Colonic mucosa (tissue), 4 donors: ENCODE measurements at regions not wholly inside any gene's neighbourhood (a gene's known extent, or its start where the extent isn't known, plus 50 kb on each side); places are given as distances from the start of the nearest gene placed in this dataset.

Experiments
- DNase-seq: peaks from one replicate; pipeline ENCODE4 v3.0.0-alpha.2; 2020
- H3K27ac ChIP-seq: fragments of 200-600 bp; one replicate; pipeline ENCODE4 v1.8.0; 2021
- H3K27me3 ChIP-seq: fragments of 200-600 bp; one replicate; pipeline ENCODE4 v1.8.0; 2021
- H3K36me3 ChIP-seq: fragments of 200-600 bp; one replicate; pipeline ENCODE4 v1.8.0; 2021
- H3K4me1 ChIP-seq: fragments of 200-600 bp; one replicate; pipeline ENCODE4 v1.8.0; 2021; ENCODE audit warnings: mild to moderate bottlenecking
- H3K4me3 ChIP-seq: fragments of 200-600 bp; one replicate; pipeline ENCODE4 v1.8.0; 2021
- H3K9ac ChIP-seq, 2 donors: one replicate each; pipeline ENCODE4 v1.7.0; 2013; ENCODE audit warnings: control low read depth in 2 of 2, low read depth in 2 of 2, low read length in 2 of 2
- H3K9me3 ChIP-seq: fragments of 200-600 bp; one replicate; pipeline ENCODE4 v1.8.0; 2021
- intact Hi-C: fragments of 100-400 bp; cut with DNase I; formaldehyde crosslinking; loops from one replicate; pipeline ENCODE4 v1.14.1; 2022
- TF ChIP-seq, protein P1 (sequence below): fragments of 200-600 bp; IDR thresholded peaks from one replicate; pipeline ENCODE4 v1.8.0; 2022; ENCODE audit warnings: antibody characterized with exemption, mild to moderate bottlenecking
- donor health status: healthy.
- donor health status: DM: no; HTN: no; CAD: no.
- donor health status: DM: no; HTN: no; CAD: no.

- Histone ChIP-seq H3K4me1 (no peaks in the 10 kb centered on the region), H3K9me3 (no peaks in the 10 kb centered on the region), H3K27ac (no peak overlapping the region), H3K27me3 (no peaks in the 10 kb centered on the region), H3K9ac (no peak overlapping the region), H3K4me3 (no peak overlapping the region), H3K36me3 (no peaks in the 10 kb centered on the region)
- TF ChIP-seq, protein P1, sequence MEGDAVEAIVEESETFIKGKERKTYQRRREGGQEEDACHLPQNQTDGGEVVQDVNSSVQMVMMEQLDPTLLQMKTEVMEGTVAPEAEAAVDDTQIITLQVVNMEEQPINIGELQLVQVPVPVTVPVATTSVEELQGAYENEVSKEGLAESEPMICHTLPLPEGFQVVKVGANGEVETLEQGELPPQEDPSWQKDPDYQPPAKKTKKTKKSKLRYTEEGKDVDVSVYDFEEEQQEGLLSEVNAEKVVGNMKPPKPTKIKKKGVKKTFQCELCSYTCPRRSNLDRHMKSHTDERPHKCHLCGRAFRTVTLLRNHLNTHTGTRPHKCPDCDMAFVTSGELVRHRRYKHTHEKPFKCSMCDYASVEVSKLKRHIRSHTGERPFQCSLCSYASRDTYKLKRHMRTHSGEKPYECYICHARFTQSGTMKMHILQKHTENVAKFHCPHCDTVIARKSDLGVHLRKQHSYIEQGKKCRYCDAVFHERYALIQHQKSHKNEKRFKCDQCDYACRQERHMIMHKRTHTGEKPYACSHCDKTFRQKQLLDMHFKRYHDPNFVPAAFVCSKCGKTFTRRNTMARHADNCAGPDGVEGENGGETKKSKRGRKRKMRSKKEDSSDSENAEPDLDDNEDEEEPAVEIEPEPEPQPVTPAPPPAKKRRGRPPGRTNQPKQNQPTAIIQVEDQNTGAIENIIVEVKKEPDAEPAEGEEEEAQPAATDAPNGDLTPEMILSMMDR: no peak
- DNase-seq: no peak
- intact Hi-C loops: no loop called here
Measured at GRCh38 chr6:108777536-108777935, 70.7 kb upstream of the ARMC2 start.

DNA sequence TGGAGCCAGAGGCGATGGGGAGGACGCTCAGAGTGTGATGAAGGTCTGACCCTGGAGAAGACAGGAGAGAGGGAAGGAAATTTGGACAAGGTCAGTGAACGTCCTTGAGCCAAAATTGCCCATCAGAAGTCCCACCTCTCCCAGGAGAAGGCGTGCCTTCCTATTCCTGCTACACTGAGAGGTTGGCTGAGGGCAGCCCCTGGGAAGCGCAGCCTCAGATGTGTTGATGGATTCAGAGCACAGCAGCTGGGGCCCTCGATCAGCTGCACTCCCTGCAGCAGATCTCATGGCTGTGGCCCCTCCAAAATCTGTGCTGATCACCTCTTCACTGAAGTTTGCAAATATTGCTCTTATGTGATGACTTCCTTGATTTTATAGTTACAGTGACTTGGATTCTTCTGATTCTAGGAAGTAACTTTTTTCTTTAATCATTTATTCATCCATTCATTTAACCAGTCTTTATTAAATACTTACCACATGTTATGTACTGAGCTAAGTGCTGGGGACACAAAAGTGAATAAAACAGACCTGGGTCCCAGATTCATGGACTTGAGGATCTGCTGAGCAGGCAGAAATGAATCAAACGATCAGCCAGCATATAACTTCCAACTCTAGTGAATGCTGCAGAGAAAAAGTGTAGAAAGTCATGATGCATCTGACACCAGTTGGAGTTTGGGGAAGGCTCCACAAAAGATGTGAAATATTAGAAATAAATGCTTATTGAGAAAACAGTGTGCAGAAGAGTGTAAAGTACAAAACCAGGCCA, 69.6 kb upstream of the ARMC2 start:
- no peak for DNase-seq
- no peak overlapping the region for H3K4me3 ChIP-seq
- intact Hi-C loops: no loop called here
- H3K9ac ChIP-seq: no peak overlapping the region
- no peaks in the 10 kb centered on the region for H3K36me3 ChIP-seq
- TF ChIP-seq, protein P1: no peak
- H3K4me1 ChIP-seq: no peaks in the 10 kb centered on the region
- H3K27ac ChIP-seq: no peak overlapping the region
- H3K9me3 ChIP-seq: no peaks in the 10 kb centered on the region
- no peaks in the 10 kb centered on the region for H3K27me3 ChIP-seq

DNA sequence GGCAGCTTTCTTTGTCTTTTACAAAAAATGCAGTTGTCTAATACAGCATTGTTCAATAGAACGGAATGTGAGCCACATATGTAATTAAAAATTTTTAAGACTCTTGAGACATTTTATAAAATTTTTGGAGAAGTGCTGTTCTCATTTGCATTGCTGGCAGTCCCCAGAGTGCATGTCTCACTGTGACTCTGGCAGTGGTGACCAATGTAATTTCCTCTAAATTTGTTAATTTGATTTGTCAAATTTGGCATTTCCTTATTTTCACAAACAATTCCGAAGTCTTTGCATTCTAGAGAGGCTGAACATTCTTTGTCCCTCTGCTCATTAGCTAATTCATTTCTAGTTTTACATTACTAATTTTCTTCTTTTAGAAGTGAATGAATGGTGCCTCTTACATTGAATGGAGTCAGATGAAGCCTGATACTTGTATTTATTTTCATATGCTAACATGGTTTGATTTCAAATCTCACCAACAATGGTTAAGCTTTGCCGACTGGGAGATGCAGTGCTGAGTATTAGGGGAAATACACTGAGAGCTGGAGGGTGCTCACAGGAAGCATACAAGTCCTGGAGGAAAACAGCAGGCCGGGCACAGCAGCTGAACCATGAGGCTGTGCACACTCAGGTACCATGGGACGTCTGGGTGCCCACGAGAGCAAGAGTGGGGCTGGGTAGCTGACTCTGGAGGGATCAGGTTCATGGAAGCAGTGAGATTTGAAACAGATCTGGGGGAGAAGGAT, 68.5 kb upstream of the ARMC2 start:
- Histone ChIP-seq H3K4me1 (no peaks in the 10 kb centered on the region), H3K9ac (no peak overlapping the region), H3K27me3 (no peaks in the 10 kb centered on the region), H3K36me3 (no peaks in the 10 kb centered on the region), H3K27ac (no peak overlapping the region), H3K4me3 (no peak overlapping the region), H3K9me3 (no peaks in the 10 kb centered on the region)
- DNase-seq: no peak
- TF ChIP-seq, protein P1: no peak
- intact Hi-C loops: loop anchor here (5.0 to 10.0 kb wide), 4 partner anchors 58 to 237 kb away; no protein-coding TSS in a partner anchor

DNA sequence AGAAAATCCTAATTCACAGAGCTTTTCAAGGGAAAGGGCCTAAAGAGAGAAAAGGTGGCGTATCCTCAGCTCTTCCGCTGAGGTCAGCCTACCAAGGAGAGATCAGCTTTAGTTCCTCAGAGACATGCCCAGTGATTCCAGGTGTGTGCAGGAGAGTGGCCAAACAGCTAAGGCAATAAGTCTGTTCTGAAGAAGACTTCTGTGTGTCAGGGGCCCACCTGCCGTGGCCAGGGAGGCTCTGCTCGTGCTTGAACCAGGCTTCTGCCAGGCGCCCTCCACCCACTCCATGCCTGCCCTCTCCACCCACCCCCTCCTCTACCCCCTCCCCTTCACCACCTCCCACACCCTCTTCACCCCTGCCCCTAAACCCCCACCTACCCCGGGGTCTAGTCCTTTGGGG, 67.4 kb upstream of the ARMC2 start:
- Histone ChIP-seq H3K36me3 (no peaks in the 10 kb centered on the region), H3K9ac (no peak overlapping the region), H3K9me3 (no peaks in the 10 kb centered on the region), H3K4me3 (no peak overlapping the region), H3K4me1 (no peaks in the 10 kb centered on the region), H3K27ac (no peak overlapping the region), H3K27me3 (no peaks in the 10 kb centered on the region)
- TF ChIP-seq, protein P1: no peak
- intact Hi-C loops: loop anchor here (5.0 to 10.0 kb wide), 4 partner anchors 57 to 238 kb away; no protein-coding TSS in a partner anchor
- no peak for DNase-seq

DNA sequence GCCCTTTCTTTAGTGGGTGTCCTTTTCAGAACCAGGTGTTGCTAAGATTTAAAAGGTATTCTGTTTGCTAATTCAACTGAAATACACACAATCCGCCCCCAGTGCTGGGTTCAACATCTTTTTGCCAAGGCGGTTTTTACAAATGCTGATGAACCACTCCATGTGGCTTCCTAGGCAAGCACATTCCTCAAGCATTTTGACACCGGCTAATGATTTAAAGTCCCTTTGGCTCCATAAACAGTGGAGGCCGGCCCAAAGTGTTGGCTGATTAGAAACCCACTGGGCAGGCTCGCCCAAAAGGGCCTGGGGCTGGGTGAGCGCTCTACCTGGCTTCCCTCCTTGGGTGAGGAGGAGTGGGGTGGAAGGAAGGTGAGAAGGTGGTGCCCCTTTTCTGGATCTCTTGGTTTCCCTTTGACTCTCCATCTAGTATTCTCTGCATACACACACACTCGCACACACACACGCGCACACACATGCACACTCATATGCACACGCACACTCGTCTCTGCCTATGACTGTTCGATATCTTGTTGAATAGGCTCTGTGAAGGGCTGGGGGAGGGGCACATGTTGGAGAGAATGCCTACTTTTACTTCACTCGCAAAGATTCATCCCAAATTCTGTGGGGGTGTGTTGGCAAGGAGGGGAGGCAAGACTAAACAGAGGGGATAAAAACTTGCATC, 66.7 kb upstream of the ARMC2 start:
- H3K4me3 ChIP-seq: peak overlapping the region; percentile 17
- no peaks in the 10 kb centered on the region for H3K9me3 ChIP-seq
- H3K9ac ChIP-seq: peak overlapping the region in 1 of 2 donors; percentile 64
- no peaks in the 10 kb centered on the region for H3K36me3 ChIP-seq
- no peak overlapping the region for H3K27ac ChIP-seq
- TF ChIP-seq, protein P1: no peak
- intact Hi-C loops: loop anchor here (5.0 to 10.0 kb wide), 4 partner anchors 56 to 239 kb away; no protein-coding TSS in a partner anchor
- DNase-seq: no peak
- no peaks in the 10 kb centered on the region for H3K4me1 ChIP-seq
- no peaks in the 10 kb centered on the region for H3K27me3 ChIP-seq
